22Rv1 (cell line): ENCODE measurements at regions not wholly inside any gene's neighbourhood (a gene's known extent, or its start where the extent isn't known, plus 50 kb on each side); places are given as distances from the start of the nearest gene placed in this dataset.

ENCODE experiments used
- ZFX ChIP-seq: fragments of 450-650 bp; IDR thresholded peaks from 2 replicates; pipeline ENCODE4 v1.6.1; 2017; ENCODE audit warnings: antibody characterized with exemption, borderline replicate concordance
- TF ChIP-seq, protein P1 (sequence below): fragments of 450-650 bp; IDR thresholded peaks from 2 replicates; pipeline ENCODE4 v1.5.1; 2017; ENCODE audit warnings: mild to moderate bottlenecking

DNA sequence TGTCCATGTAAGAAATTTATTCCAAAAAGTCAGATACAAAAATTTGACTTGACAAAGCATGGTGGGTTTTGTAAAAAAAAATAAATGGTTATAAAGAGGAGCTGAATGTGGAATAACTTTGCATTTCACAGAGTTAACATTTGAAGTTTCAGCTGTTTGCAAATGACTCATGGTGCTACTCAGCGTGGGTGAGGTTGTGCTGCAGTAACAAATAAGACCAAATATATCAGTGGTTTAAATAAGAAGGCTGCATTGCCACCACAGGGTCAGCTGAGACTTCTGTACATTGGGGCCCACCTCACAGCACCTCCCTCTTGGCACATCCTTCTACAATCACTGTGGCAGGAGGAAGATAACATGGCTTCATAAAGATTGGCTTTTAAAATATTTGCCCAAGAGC lies 272.5 kb upstream of the SULF2 start:
- TF ChIP-seq, protein P1, sequence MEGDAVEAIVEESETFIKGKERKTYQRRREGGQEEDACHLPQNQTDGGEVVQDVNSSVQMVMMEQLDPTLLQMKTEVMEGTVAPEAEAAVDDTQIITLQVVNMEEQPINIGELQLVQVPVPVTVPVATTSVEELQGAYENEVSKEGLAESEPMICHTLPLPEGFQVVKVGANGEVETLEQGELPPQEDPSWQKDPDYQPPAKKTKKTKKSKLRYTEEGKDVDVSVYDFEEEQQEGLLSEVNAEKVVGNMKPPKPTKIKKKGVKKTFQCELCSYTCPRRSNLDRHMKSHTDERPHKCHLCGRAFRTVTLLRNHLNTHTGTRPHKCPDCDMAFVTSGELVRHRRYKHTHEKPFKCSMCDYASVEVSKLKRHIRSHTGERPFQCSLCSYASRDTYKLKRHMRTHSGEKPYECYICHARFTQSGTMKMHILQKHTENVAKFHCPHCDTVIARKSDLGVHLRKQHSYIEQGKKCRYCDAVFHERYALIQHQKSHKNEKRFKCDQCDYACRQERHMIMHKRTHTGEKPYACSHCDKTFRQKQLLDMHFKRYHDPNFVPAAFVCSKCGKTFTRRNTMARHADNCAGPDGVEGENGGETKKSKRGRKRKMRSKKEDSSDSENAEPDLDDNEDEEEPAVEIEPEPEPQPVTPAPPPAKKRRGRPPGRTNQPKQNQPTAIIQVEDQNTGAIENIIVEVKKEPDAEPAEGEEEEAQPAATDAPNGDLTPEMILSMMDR: no peak
- TF ChIP-seq ZFX: no peak
